Ishikawa (cell line): ENCODE measurements at regions not wholly inside any gene's neighbourhood (a gene's known extent, or its start where the extent isn't known, plus 50 kb on each side); places are given as distances from the start of the nearest gene placed in this dataset.

ENCODE experiments used
- CEBPB ChIP-seq: IDR thresholded peaks from 2 replicates; pipeline ENCODE4 v1.6.1; 2012
- CREB1 ChIP-seq: IDR thresholded peaks from 2 replicates; pipeline ENCODE4 v1.6.1; 2012; ENCODE audit warnings: low read depth
- EGR1 ChIP-seq: IDR thresholded peaks from 2 replicates; pipeline ENCODE4 v1.6.1; 2012
- EP300 ChIP-seq: IDR thresholded peaks from 2 replicates; pipeline ENCODE4 v1.6.1; 2012; ENCODE audit warnings: borderline replicate concordance
- FOXM1 ChIP-seq: IDR thresholded peaks from 2 replicates; pipeline ENCODE4 v1.6.1; 2012; ENCODE audit warnings: low read depth, borderline replicate concordance
- MAX ChIP-seq: IDR thresholded peaks from 2 replicates; pipeline ENCODE4 v1.6.1; 2012
- NFIC ChIP-seq: IDR thresholded peaks from 2 replicates; pipeline ENCODE4 v1.6.1; 2012
- RAD21 ChIP-seq: IDR thresholded peaks from 2 replicates; pipeline ENCODE4 v1.6.1; 2012; ENCODE audit warnings: low read depth
- REST ChIP-seq: IDR thresholded peaks from 2 replicates; pipeline ENCODE4 v1.6.1; 2012; ENCODE audit warnings: low read depth, mild to moderate bottlenecking
- TAF1 ChIP-seq: IDR thresholded peaks from 2 replicates; pipeline ENCODE4 v1.6.1; 2012; ENCODE audit warnings: low read depth, mild to moderate bottlenecking
- TCF12 ChIP-seq: IDR thresholded peaks from 2 replicates; pipeline ENCODE4 v1.6.1; 2012; ENCODE audit warnings: low read depth
- TEAD4 ChIP-seq: IDR thresholded peaks from 2 replicates; pipeline ENCODE4 v1.6.1; 2012
- USF1 ChIP-seq: IDR thresholded peaks from 2 replicates; pipeline ENCODE4 v1.6.1; 2012
- YY1 ChIP-seq: IDR thresholded peaks from 2 replicates; pipeline ENCODE4 v1.6.1; 2012; ENCODE audit warnings: low read depth
- ZBTB7A ChIP-seq: IDR thresholded peaks from 2 replicates; pipeline ENCODE4 v1.6.1; 2012; ENCODE audit warnings: low read depth

- TF ChIP-seq EGR1 (no peak), TCF12 (no peak), TEAD4 (no peak), CREB1 (no peak), FOXM1 (no peak), USF1 (no peak), EP300 (no peak), NFIC (no peak), TAF1 (no peak), ZBTB7A (no peak), CEBPB (no peak), REST (no peak), RAD21 (no peak), YY1 (no peak), MAX (no peak)
These were observed 136.7 kb downstream of the SP3 start for GRCh38 chr2:173828189-173829142.

GRCh38 chr2:173829727-173830126, 135.4 kb downstream of the SP3 start:
- no peak for TF ChIP-seq TEAD4
- no peak for TF ChIP-seq CEBPB
- no peak for TF ChIP-seq CREB1
- TF ChIP-seq REST = no peak
- no peak for TF ChIP-seq MAX
- TF ChIP-seq TCF12 = no peak
- no peak for TF ChIP-seq TAF1
- no peak for TF ChIP-seq ZBTB7A
- no peak for TF ChIP-seq EP300

- TF ChIP-seq TEAD4 (no peak), YY1 (no peak), NFIC (no peak), USF1 (no peak), EGR1 (no peak), MAX (no peak), ZBTB7A (no peak), CEBPB (no peak), CREB1 (no peak), TAF1 (no peak), TCF12 (no peak), FOXM1 (no peak), EP300 (no peak), RAD21 (no peak), REST (no peak)
These were observed 135.0 kb downstream of the SP3 start for GRCh38 chr2:173830170-173830569.
